Right lung (tissue), 2 donors: ENCODE measurements at regions not wholly inside any gene's neighbourhood (a gene's known extent, or its start where the extent isn't known, plus 50 kb on each side); places are given as distances from the start of the nearest gene placed in this dataset.

Source experiments
- DNase-seq, 2 donors: peaks; one replicate each; pipeline ENCODE4 v3.0.0-alpha.2; 2013

GRCh38 chr20:48571949-48572847 lies 255.6 kb downstream of the PREX1 start:
- DNase-seq, result no peak

GRCh38 chr20:48569679-48570078 lies 258.1 kb downstream of the PREX1 start:
- DNase-seq, result no peak

GRCh38 chr20:48568520-48568919 lies 259.3 kb downstream of the PREX1 start:
- DNase-seq, result no peak

GRCh38 chr20:48567145-48567544 lies 260.7 kb downstream of the PREX1 start:
- no peak for DNase-seq

GRCh38 chr20:48564982-48565539 lies 262.7 kb downstream of the PREX1 start:
- no peak for DNase-seq

GRCh38 chr20:48563191-48563870 lies 264.5 kb downstream of the PREX1 start:
- no peak for DNase-seq

- no peak for DNase-seq
Measured at GRCh38 chr20:48562586-48563116, 265.1 kb downstream of the PREX1 start.

- DNase-seq, result no peak
Measured at GRCh38 chr20:48558906-48559305, 268.9 kb downstream of the PREX1 start.

- DNase-seq, result no peak
Measured at GRCh38 chr20:48557380-48557779, 270.4 kb downstream of the PREX1 start.

GRCh38 chr20:48556956-48557355 lies 270.8 kb downstream of the PREX1 start:
- DNase-seq, result no peak

GRCh38 chr20:48552550-48552949 lies 275.2 kb downstream of the PREX1 start:
- no peak for DNase-seq

- no peak for DNase-seq
Measured at GRCh38 chr20:48550814-48551213, 277.0 kb downstream of the PREX1 start.

GRCh38 chr20:48547664-48548063 lies 280.1 kb downstream of the PREX1 start:
- DNase-seq, result no peak

GRCh38 chr20:48544402-48545339 lies 283.1 kb downstream of the PREX1 start:
- no peak for DNase-seq

- no peak for DNase-seq
Measured at GRCh38 chr20:48541581-48542071, 286.2 kb downstream of the PREX1 start.

- DNase-seq, result no peak
Measured at GRCh38 chr20:48538856-48539255, 288.9 kb downstream of the PREX1 start.

- no peak for DNase-seq
Measured at GRCh38 chr20:48538058-48538825, 289.6 kb downstream of the PREX1 start.

GRCh38 chr20:48536206-48536605 lies 291.6 kb downstream of the PREX1 start:
- DNase-seq, result no peak

GRCh38 chr20:48535556-48535955 lies 292.2 kb downstream of the PREX1 start:
- DNase-seq, result no peak

GRCh38 chr20:48532028-48532427 lies 295.8 kb downstream of the PREX1 start:
- no peak for DNase-seq
